ENCODE measurements at regions not wholly inside any gene's neighbourhood (a gene's known extent, or its start where the extent isn't known, plus 50 kb on each side); places are given as distances from the start of the nearest gene placed in this dataset.

GRCh38 chr4:163773940-163774339 is 279.4 kb downstream of the TMA16 start:
- Histone ChIP-seq H3K27me3 (no peaks in the 10 kb centered on the region), H3K36me3 (no peaks in the 10 kb centered on the region), H3K4me1 (no peaks in the 10 kb centered on the region), H3K27ac (no peak overlapping the region), H3K4me3 (no peak overlapping the region), H3K9me3 (peaks cover 0 to 6% (median 0%) of the 10 kb centered on the region in 12 donors)
- TF ChIP-seq POLR2A (IDR thresholded peaks at IDR 0.05) (no peak), CTCF (IDR thresholded peaks at IDR 0.05) (no peak)
- no peak for ATAC-seq
- no peak for DNase-seq
- intact Hi-C loops (cut with DNase I): no loop called here

GRCh38 chr4:163776957-163777356 is 282.5 kb downstream of the TMA16 start:
- Histone ChIP-seq H3K9me3 (peaks cover 0 to 6% (median 0%) of the 10 kb centered on the region in 12 donors), H3K27ac (no peak overlapping the region), H3K27me3 (no peaks in the 10 kb centered on the region), H3K4me3 (no peak overlapping the region), H3K4me1 (no peaks in the 10 kb centered on the region), H3K36me3 (no peaks in the 10 kb centered on the region)
- TF ChIP-seq CTCF (IDR thresholded peaks at IDR 0.05) (no peak), POLR2A (IDR thresholded peaks at IDR 0.05) (no peak)
- WGBS, 4 donors: 40 to 57% (median 46%) methylated on average over 1 of the region's 1 CpG
- ATAC-seq (no peak), DNase-seq (no peak)
- intact Hi-C loops (cut with DNase I): no loop called here

- no peak overlapping the region for H3K4me3 ChIP-seq
- no peaks in the 10 kb centered on the region for H3K27me3 ChIP-seq
- DNase-seq: no peak
- intact Hi-C loops (cut with DNase I): no loop called here
- no peak overlapping the region for H3K27ac ChIP-seq
- no peaks in the 10 kb centered on the region for H3K4me1 ChIP-seq
- TF ChIP-seq POLR2A (IDR thresholded peaks at IDR 0.05): no peak
- TF ChIP-seq CTCF (IDR thresholded peaks at IDR 0.05): no peak
- 67 to 74% (median 72%) methylated on average over 2 of the region's 2 CpGs for WGBS, 4 donors
- ATAC-seq: no peak
- peaks cover 0 to 11% (median 0%) of the 10 kb centered on the region in 12 donors for H3K9me3 ChIP-seq
- H3K36me3 ChIP-seq: no peaks in the 10 kb centered on the region
Observed at GRCh38 chr4:163781726-163782125, 287.2 kb downstream of the TMA16 start.

- 81 to 84% (median 82%) methylated on average over 3 of the region's 3 CpGs for WGBS, 4 donors
- DNase-seq (no peak), ATAC-seq (no peak)
- Histone ChIP-seq H3K27ac (no peak overlapping the region), H3K36me3 (no peaks in the 10 kb centered on the region), H3K4me1 (no peaks in the 10 kb centered on the region), H3K9me3 (no peaks in the 10 kb centered on the region), H3K4me3 (no peak overlapping the region), H3K27me3 (no peaks in the 10 kb centered on the region)
- no peak for TF ChIP-seq POLR2A (IDR thresholded peaks at IDR 0.05)
- TF ChIP-seq CTCF (IDR thresholded peaks at IDR 0.05): no peak
- intact Hi-C loops (cut with DNase I): no loop called here
Observed at GRCh38 chr4:163790231-163790630, 295.7 kb downstream of the TMA16 start.

All from heart left ventricle (tissue), 16 donors.